ENCODE measurements at regions not wholly inside any gene's neighbourhood (a gene's known extent, or its start where the extent isn't known, plus 50 kb on each side); places are given as distances from the start of the nearest gene placed in this dataset.

GRCh38 chr2:79370976-79371538 lies 141.8 kb upstream of the CTNNA2 start:
- peaks cover 0 to 5% of the 10 kb centered on the region in 2 experiments for H3K9me3 ChIP-seq (ENCODE audit: control insufficient read depth in 1 of 2, insufficient read depth in 1 of 2, low read length in 2 of 2)
- H3K36me3 Mint-ChIP-seq (ENCODE audit: low read depth) = no peaks in the 10 kb centered on the region
- no peaks in the 10 kb centered on the region for H3K4me1 Mint-ChIP-seq (ENCODE audit: low read depth)
- TF ChIP-seq CTCF (IDR thresholded peaks at IDR 0.05) = no peak
- H3K4me1 ChIP-seq (ENCODE audit: insufficient read depth, low read length) = no peaks in the 10 kb centered on the region
- H3K27ac Mint-ChIP-seq = no peak overlapping the region
- CTCF ChIA-PET = no interaction called here
- H3K27me3 ChIP-seq (ENCODE audit: control insufficient read depth in 1 of 2, insufficient read depth in 2 of 2, low read length in 2 of 2) = no peaks in the 10 kb centered on the region
- POLR2A ChIA-PET = no interaction called here
- no peaks in the 10 kb centered on the region for H3K27me3 Mint-ChIP-seq
- ATAC-seq (ENCODE audit: poor library complexity) = no peak
- no peak overlapping the region for H3K4me3 ChIP-seq (ENCODE audit: low read length)
- intact Hi-C loops (cut with DNase I, micrococcal nuclease) = no loop called here
- peaks cover 5% of the 10 kb centered on the region for H3K9me3 Mint-ChIP-seq
- H3K27ac ChIP-seq (ENCODE audit: low read depth in 1 of 2, low read length in 2 of 2) = no peak overlapping the region
- H3K36me3 ChIP-seq (ENCODE audit: insufficient read depth, low read length) = no peaks in the 10 kb centered on the region
- no peak for DNase-seq
- no peak overlapping the region for H3K4me3 Mint-ChIP-seq

- H3K27me3 Mint-ChIP-seq = no peaks in the 10 kb centered on the region
- Histone ChIP-seq H3K4me3 (ENCODE audit: low read length) (no peak overlapping the region), H3K9me3 (ENCODE audit: control insufficient read depth in 1 of 2, insufficient read depth in 1 of 2, low read length in 2 of 2) (peaks cover 0 to 5% of the 10 kb centered on the region in 2 experiments), H3K36me3 (ENCODE audit: insufficient read depth, low read length) (no peaks in the 10 kb centered on the region), H3K4me1 (ENCODE audit: insufficient read depth, low read length) (no peaks in the 10 kb centered on the region), H3K27ac (ENCODE audit: low read depth in 1 of 2, low read length in 2 of 2) (no peak overlapping the region), H3K27me3 (ENCODE audit: control insufficient read depth in 1 of 2, insufficient read depth in 2 of 2, low read length in 2 of 2) (no peaks in the 10 kb centered on the region)
- intact Hi-C loops (cut with DNase I, micrococcal nuclease) = no loop called here
- H3K36me3 Mint-ChIP-seq (ENCODE audit: low read depth) = no peaks in the 10 kb centered on the region
- H3K9me3 Mint-ChIP-seq = no peaks in the 10 kb centered on the region
- DNase-seq (no peak), ATAC-seq (ENCODE audit: poor library complexity) (no peak)
- no peak overlapping the region for H3K4me3 Mint-ChIP-seq
- CTCF ChIA-PET = no interaction called here
- TF ChIP-seq CTCF (IDR thresholded peaks at IDR 0.05) = no peak
- POLR2A ChIA-PET = no interaction called here
- no peaks in the 10 kb centered on the region for H3K4me1 Mint-ChIP-seq (ENCODE audit: low read depth)
- no peak overlapping the region for H3K27ac Mint-ChIP-seq
Measured at GRCh38 chr2:79369127-79369526, 143.7 kb upstream of the CTNNA2 start.

- Mint-ChIP-seq H3K4me1 (ENCODE audit: low read depth) (no peaks in the 10 kb centered on the region), H3K36me3 (ENCODE audit: low read depth) (no peaks in the 10 kb centered on the region), H3K9me3 (no peaks in the 10 kb centered on the region), H3K27me3 (no peaks in the 10 kb centered on the region), H3K27ac (no peak overlapping the region), H3K4me3 (no peak overlapping the region)
- Histone ChIP-seq H3K27me3 (ENCODE audit: control insufficient read depth in 1 of 2, insufficient read depth in 2 of 2, low read length in 2 of 2) (no peaks in the 10 kb centered on the region), H3K36me3 (ENCODE audit: insufficient read depth, low read length) (no peaks in the 10 kb centered on the region), H3K9me3 (ENCODE audit: control insufficient read depth in 1 of 2, insufficient read depth in 1 of 2, low read length in 2 of 2) (peaks cover 0 to 5% of the 10 kb centered on the region in 2 experiments), H3K4me1 (ENCODE audit: insufficient read depth, low read length) (no peaks in the 10 kb centered on the region), H3K4me3 (ENCODE audit: low read length) (no peak overlapping the region), H3K27ac (ENCODE audit: low read depth in 1 of 2, low read length in 2 of 2) (no peak overlapping the region)
- DNase-seq = no peak
- TF ChIP-seq CTCF (IDR thresholded peaks at IDR 0.05) = no peak
- ATAC-seq (ENCODE audit: poor library complexity) = no peak
- intact Hi-C loops (cut with DNase I, micrococcal nuclease) = no loop called here
- POLR2A ChIA-PET = no interaction called here
- CTCF ChIA-PET = no interaction called here
Measured at GRCh38 chr2:79368116-79368630, 144.7 kb upstream of the CTNNA2 start.
